GM20000 (cell line): ENCODE measurements at regions not wholly inside any gene's neighbourhood (a gene's known extent, or its start where the extent isn't known, plus 50 kb on each side); places are given as distances from the start of the nearest gene placed in this dataset.

Experiments
- DNase-seq: peaks from one replicate; pipeline ENCODE4 v3.0.0; 2012; ENCODE audit warnings: low spot score
- CTCF ChIP-seq: IDR thresholded peaks from 2 replicates; pipeline ENCODE4 v1.5.1; 2012; ENCODE audit warnings: mild to moderate bottlenecking, control low read depth; ENCODE audit errors: extremely low read depth, missing control alignments

GRCh38 chr12:127284021-127284420 is 982.9 kb upstream of the TMEM132C start:
- no peak for TF ChIP-seq CTCF

GRCh38 chr12:127284870-127285431 is 982.0 kb upstream of the TMEM132C start:
- no peak for TF ChIP-seq CTCF

More at GRCh38 chr12:127284021-127284420, 982.9 kb upstream of the TMEM132C start:
- no peak for DNase-seq

GRCh38 chr12:127286281-127286680 is 980.7 kb upstream of the TMEM132C start:
- TF ChIP-seq CTCF, result no peak
- no peak for DNase-seq

More at GRCh38 chr12:127284870-127285431, 982.0 kb upstream of the TMEM132C start:
- DNase-seq, result no peak

- DNase-seq, result no peak
- TF ChIP-seq CTCF, result no peak
Observed at GRCh38 chr12:127287256-127287655, 979.7 kb upstream of the TMEM132C start.

GRCh38 chr12:127290251-127290650 is 976.7 kb upstream of the TMEM132C start:
- TF ChIP-seq CTCF, result no peak
- DNase-seq, result no peak

GRCh38 chr12:127292736-127293135 is 974.2 kb upstream of the TMEM132C start:
- no peak for DNase-seq
- TF ChIP-seq CTCF, result no peak

GRCh38 chr12:127293507-127294310 is 973.3 kb upstream of the TMEM132C start:
- no peak for DNase-seq
- TF ChIP-seq CTCF, result peak; percentile 14
